HG03066 (cell line): ENCODE measurements at regions not wholly inside any gene's neighbourhood (a gene's known extent, or its start where the extent isn't known, plus 50 kb on each side); places are given as distances from the start of the nearest gene placed in this dataset.

Source experiments
- ATAC-seq: cut with Tn5 transposase; IDR thresholded peaks from one replicate; pipeline ENCODE4 v1.9.1; 2021; ENCODE audit warnings: low read depth; ENCODE audit not compliant: unreplicated experiment

- ATAC-seq: no peak
These were observed 240.0 kb downstream of the ARAP2 start for GRCh38 chr4:36004204-36004851.

- ATAC-seq: no peak
These were observed 238.1 kb downstream of the ARAP2 start for GRCh38 chr4:36006226-36006625.

- ATAC-seq: no peak
These were observed 233.9 kb downstream of the ARAP2 start for GRCh38 chr4:36010397-36010929.

GRCh38 chr4:36011381-36011780, 232.9 kb downstream of the ARAP2 start:
- ATAC-seq: no peak

GRCh38 chr4:36012503-36012902, 231.8 kb downstream of the ARAP2 start:
- ATAC-seq: no peak

GRCh38 chr4:36013206-36013605, 231.1 kb downstream of the ARAP2 start:
- no peak for ATAC-seq
